ENCODE measurements at regions not wholly inside any gene's neighbourhood (a gene's known extent, or its start where the extent isn't known, plus 50 kb on each side); places are given as distances from the start of the nearest gene placed in this dataset.

DNA sequence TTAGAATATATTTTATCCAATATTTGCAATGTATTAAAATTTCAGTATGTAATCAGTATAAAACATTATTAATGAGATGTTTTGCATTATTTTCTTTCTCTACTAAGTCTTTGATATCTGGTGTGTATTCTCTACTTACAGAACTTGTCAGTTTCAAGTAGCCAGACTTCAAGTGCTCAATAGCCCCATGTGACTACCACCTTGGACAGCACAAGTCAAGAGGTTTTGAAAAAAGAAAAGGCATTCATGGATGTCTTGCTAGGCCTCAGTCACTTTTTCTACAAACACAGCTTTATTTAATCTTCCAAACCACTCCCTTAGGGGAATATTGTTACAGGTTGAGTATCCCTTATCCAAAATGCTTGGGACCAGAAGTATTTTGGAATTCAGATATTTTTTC lies 189.4 kb downstream of the QDPR start:
- TF ChIP-seq POLR2A (IDR thresholded peaks at IDR 0.05; ENCODE audit: low read depth, low read length) (no peak), POLR2AphosphoS5 (IDR thresholded peaks at IDR 0.05; ENCODE audit: low read depth, low read length) (no peak)

Measured in GM12892 (cell line).